GM12891 (cell line): ENCODE measurements at regions not wholly inside any gene's neighbourhood (a gene's known extent, or its start where the extent isn't known, plus 50 kb on each side); places are given as distances from the start of the nearest gene placed in this dataset.

ENCODE experiments used
- PAX5 ChIP-seq: IDR thresholded peaks from 2 replicates; pipeline ENCODE4 v1.6.1; 2011; ENCODE audit warnings: low read length, moderate library complexity, mild to moderate bottlenecking; ENCODE audit not compliant: insufficient read depth, severe bottlenecking
- POLR2A ChIP-seq: IDR thresholded peaks from 2 replicates; pipeline ENCODE4 v1.6.1; 2011; ENCODE audit warnings: low read depth, low read length, control low read depth
- POLR2AphosphoS5 ChIP-seq: IDR thresholded peaks from 2 replicates; pipeline ENCODE4 v1.6.1; 2011; ENCODE audit warnings: low read depth, low read length, control low read depth
- POU2F2 ChIP-seq: IDR thresholded peaks from 2 replicates; pipeline ENCODE4 v1.6.1; 2011; ENCODE audit warnings: low read depth, mild to moderate bottlenecking, control low read depth, low read length, moderate library complexity
- SPI1 ChIP-seq: IDR thresholded peaks from 2 replicates; pipeline ENCODE4 v1.6.1; 2011; ENCODE audit warnings: low read depth, low read length, control low read depth
- TAF1 ChIP-seq: IDR thresholded peaks from 2 replicates; pipeline ENCODE4 v1.6.1; 2011; ENCODE audit warnings: low read depth, low read length, control low read depth

GRCh38 chr4:141302924-141303323 lies 82.2 kb downstream of the ZNF330 start:
- TF ChIP-seq POLR2AphosphoS5 (no peak), POLR2A (no peak), PAX5 (no peak), TAF1 (no peak), SPI1 (no peak), POU2F2 (no peak)
